Hematopoietic multipotent progenitor cell treated with erythropoietin and hydrocortisone succinate and interleukin-3 and kit ligand, for 6 days (in vitro differentiated cells): ENCODE measurements at regions not wholly inside any gene's neighbourhood (a gene's known extent, or its start where the extent isn't known, plus 50 kb on each side); places are given as distances from the start of the nearest gene placed in this dataset.
"Not testable (repeated sequence)": the region's sequence is repeated elsewhere in the genome, so short reads cannot be mapped to it uniquely, and the experiment has no call there.

Source experiments
- DNase-seq: peaks from one replicate; pipeline ENCODE4 v3.0.0-alpha.2; 2015

DNA sequence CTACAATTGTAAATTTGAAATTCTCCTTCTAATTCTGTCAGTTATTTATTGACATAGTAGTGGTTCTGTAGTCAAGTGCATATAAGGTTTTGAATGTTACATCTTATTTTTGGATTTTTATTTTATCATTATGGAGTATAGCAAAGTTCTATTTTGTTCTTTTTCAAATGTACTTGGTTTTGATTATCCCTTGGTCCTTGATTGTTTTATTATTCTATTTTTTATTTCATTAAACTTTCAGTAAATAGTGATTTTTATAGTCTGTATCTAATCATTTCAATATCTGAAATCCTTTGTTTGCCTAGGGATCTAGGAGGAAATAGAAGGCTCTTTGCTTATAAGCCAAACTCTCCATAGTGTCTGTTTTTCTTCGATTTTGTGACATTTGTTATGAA is 87.8 kb downstream of the HFE start:
- no peak for DNase-seq

DNA sequence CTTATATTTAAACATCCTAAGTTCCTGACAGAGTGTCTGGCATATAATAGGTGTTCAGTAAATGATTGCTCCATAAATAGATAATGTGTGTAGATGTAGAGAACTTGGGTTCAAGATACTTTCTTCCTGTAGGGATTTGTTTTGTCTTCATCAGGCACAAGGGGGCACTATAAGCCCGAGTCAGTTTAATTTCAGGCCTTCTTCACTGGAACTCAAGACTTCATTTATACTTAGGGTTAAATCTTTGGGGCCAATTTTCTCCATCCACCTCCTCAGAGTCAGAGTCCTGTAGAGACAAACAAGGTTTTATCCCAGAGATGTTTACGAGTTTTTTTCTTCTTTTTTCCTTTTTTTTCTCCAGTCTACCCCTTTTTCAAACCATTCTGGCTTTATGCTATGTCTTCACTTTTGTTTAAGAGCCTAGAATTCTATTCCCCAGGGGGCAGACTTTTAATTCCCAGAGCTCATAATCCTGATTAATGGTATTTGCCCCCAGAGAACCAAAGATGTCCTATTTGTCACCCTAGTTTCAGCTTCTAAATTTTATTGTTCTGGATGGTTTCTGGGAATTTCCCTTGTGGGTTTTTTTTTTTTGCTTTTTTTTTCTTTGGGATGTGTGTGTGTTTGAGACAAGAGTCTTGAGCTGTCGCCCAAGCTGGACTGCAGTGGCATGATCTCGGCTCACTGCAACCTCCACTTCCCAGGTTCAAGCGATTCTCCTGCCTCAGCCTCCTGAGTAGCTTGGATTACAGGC is 88.4 kb downstream of the HFE start:
- peak; percentile 91 for DNase-seq

DNA sequence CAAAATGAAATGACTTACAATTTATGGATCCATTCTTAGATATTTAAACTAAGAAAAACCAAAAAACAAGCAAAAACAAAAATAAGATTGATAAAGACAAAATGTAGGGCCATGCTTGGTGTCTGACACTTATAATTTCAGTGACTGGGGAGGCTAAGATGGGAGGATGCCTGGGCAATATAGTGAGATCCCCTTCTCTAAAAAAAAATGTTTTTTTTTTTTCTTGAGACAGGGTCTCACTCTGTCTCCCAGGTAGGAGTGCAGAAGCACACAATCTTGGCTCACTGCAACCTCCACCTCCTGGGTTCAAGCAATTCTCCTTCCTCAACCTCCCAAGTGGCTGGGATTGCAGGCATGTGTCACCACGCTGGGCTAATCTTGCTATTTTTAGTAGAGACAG is 92.4 kb downstream of the HFE start:
- no peak for DNase-seq

DNA sequence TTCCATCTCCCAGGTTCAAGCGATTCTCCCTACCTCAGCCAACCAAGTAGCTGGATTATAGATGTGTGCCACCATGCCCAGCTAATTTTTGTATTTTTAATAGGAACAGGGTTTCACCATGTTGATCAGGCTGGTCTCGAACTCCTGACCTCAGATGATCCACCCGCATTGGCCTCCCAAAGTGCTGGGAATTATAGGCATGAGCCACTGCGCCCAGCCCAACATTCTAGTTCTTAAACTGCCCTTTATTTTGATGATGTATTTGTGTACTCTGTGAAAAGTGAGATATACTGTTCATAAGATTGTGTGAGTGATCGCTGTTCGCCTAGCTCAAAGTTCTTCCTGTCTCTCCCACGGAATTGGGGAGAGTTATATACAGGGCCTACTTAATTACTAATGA is 93.1 kb downstream of the HFE start:
- DNase-seq, result peak; percentile 25

DNA sequence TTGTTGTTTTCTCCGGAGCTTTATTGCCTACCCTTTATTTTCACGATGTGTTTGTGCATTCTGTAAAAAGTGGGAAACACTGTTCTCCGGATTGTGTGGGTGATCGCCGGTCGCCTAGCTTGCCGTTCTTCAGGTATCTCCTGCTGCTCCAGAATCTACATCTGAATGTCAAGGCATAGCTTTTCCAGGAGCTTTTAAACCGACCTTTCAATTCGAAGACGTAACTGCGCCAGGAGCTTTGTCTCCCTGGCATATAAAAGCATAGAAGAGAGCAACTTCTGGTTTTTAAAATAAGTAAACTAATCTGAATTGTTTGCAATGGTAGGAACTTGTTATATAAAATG is 96.0 kb downstream of the HFE start:
- DNase-seq, result no peak

DNA sequence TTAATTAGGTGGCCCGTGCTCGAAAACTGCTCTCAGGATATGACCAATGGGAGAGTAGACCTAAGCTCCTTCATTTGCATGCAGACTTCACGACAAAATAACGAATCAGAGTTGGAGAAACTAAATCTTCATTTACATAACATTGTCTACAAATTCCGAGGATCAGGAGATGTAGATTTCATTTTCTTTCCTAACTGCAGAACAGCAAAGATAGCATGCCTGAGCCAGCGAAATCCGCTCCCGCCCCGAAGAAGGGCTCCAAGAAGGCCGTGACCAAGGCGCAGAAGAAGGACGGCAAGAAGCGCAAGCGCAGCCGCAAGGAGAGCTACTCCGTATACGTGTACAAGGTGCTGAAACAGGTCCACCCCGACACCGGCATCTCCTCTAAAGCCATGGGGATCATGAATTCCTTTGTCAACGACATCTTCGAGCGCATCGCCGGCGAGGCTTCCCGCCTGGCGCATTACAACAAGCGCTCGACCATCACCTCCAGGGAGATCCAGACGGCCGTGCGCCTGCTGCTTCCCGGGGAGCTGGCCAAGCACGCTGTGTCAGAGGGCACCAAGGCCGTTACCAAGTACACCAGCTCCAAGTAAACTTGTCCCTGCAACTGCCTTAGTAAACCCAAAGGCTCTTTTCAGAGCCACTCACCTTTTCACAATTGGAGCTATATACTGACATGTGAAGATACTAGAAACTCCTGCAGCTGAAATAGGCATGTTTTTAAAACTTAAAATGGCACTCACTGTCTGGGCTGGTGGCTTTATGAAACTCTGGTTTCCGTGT is 96.5 kb downstream of the HFE start:
- peak; percentile 96 for DNase-seq

DNA sequence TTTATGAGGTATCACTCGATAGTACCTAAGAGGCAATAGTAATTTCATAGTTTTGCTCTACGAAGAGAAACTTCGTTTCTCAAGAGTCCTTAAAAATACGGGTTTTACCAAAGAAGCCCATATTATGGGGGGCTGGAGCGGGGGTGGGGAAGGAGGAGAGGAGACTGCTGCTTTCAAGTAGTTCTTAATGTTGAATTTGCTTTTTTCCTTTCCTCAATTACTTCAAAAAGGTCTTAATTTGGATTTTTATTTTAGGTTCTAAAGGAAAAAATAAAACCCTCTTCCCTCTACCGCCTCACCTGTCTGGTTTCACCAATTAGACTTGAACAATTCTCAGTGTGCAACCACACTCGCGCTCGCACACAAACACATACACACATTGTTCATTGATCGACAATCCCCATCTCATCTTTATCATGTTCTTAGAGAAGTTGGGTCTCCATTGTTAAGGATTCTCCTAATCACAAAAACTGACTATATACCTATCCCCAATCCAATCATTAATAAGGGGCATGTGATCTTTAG is 97.2 kb downstream of the HFE start:
- DNase-seq, result peak; percentile 73

DNA sequence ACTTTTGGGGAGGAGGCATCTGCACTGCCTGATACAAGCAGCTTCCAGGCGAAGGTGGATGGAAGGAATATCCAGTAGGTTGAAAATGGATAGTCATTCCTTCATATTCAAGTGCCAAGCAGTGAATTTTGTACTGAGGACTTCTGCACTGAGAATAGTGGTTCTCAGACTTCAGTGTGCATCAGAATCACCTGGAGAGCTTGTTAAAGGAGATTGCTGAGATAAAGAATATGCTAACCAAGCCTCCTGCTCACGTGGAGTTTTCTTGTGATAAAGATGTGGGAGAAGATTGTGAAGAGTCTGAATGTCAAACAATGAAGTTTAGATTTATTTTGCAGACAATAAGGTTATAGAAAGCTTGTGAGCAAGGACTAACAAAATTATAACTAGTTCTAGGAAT is 97.8 kb downstream of the HFE start:
- DNase-seq, result peak; percentile 60

DNA sequence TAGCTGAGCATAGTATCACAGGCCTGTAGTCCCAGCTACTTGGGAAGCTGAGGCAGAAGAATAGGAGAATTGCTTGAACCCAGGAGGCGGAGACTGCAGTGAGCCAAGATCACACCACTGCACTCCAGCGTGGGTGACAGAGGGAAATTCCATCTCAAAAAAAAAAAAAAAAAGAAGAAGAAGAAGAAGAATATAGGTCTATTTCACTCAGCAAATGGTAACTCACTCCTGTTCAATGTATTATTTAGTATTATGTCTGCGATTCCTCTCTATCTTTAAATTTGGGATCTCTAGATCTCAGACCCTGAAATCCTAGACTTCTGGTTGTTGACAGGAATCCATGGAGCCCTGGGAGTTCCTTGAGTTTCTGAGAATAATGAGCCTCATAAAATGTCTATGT is 98.6 kb downstream of the HFE start:
- DNase-seq, result no peak

DNA sequence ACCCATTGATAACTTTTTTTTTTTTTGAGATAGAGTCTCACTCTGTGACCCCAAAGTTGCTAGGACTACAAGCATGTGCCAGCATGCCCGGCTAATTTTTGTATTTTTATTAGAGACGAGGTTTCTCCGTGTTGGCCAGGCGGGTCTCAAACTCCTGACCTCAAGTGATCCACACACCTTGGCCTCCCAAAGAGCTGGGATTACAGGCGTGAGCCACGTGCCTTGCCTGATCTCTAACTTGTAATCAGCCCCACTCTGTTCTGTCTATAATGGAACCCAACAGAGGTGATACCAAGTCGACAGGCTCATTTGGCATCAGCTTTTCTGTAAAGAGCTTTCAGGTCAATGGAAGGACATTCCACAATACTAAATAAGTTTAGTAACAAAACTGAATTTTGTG is 99.4 kb downstream of the HFE start:
- no peak for DNase-seq

DNA sequence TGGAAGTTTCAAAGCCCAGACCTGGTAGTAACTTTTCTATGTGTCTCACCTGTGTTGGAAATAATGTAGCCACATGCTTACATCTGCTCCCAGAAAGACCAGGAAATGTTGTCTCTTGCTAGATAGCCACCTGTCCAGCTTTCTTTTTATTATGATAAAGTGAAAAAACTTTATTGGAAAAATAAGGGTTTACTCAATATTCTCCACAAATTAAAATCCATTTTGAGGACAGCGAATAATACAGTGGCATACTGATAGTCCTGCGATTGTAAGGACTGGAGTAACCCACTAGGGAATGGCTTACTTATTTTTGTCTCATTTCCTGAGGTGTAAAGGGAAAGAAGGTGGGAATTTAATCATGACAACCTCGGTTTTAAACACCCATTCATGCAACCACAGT is 100.1 kb downstream of the HFE start:
- peak; percentile 36 for DNase-seq

DNA sequence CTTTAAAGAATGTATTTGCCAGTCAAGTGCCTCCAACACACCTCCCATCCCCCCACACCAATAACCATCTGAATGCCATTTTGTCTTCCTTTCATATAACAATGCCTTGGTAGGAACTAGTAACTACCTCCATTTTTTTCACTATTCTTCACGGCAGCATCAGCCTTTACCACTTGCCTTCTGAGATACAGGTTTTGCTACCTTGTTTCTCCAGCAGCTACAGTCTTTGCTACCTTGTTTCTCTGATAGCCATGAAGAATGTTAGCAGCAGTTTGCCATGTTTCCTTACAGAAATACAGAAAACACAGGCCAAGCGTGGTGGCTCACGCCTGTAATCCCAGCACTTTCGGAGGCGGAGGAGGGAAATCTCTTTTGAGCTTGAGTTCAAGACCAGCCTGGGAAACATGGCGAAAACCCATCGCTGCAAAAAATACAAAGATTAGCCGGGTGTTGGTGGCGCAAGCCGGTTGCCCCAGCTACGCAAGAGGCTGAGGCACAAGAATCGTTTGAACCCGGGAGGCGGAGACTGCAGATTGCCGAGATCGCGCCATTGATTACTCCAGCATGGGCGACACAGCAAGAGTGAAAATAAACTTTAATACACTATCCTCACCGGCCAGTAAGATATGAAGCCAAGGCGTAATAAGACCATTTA is 100.9 kb downstream of the HFE start:
- peak; percentile 94 for DNase-seq

DNA sequence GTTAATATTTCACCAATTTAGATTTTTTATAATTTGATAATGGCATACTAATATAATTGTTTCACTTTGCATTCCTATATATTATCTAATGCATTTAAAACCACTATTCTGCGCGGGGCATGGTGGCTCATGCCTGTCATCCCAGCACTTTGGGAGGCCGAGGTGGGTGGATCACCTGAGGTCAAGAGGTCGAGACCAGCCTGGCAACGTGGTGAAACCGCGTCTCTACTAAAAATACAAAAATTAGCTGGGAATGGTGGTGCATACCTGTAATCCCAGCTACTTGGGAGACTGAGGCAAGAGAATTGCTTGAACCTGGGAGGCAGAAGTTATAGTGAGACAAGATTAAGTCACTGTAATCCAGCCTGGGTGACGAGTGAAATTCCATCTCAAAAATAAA is 104.3 kb downstream of the HFE start:
- DNase-seq, result not testable (repeated sequence)

DNA sequence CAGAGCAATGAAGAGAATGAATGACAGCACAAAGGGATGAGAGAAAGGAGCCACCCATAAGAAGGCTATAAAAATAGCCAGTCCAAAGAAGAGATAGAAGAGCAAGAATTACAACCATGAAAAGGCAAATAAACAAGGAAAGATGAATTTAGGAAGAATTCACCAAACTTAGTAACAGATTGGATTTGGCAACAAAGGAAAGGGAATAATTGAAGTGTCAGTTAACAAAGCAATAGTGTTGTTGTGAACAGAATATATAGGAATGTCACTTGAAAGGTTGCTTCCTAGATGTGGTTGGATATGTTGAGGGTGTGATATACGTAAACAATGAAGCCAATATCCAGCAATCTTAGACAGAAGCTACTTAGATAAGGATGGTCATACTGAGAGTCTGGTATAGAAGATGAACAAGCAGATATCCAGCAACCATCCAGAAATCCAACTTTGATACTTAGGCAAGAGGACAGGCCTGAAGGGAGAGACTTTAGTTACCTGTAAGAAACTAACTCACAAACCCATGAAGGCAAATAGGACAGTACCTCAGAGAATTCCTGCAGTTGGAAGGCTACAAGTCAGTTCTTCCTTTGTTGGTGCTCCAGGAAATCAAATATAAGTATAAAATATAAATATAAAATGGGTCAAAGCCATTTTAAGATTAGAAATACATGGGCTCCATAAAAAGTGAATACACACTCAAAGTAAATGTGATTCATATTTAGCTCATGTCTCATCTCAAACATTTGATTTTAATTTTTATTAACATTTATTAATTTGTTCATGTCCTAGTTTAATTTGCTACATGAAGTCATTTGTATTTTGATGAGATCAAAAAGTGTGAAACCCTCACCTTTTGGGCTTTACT is 106.5 kb downstream of the HFE start:
- peak; percentile 44 for DNase-seq

DNA sequence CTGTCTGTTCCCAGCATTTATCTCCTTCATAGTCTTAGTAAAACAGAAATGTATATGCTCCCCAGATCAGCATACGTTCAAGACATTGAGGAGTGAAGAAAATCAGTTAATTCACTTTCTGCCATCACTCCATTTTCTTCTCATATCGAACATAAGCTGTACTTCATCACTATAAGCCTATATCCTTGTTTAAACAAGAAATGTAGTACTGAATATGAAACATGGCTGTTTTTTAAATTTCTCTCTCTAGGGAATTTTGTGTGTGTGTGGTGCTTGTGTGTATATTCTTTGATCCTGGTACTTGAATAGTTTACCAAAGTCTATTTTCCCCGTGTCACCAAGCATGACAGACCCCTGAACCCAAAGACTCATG is 107.1 kb downstream of the HFE start:
- DNase-seq, result peak; percentile 39

DNA sequence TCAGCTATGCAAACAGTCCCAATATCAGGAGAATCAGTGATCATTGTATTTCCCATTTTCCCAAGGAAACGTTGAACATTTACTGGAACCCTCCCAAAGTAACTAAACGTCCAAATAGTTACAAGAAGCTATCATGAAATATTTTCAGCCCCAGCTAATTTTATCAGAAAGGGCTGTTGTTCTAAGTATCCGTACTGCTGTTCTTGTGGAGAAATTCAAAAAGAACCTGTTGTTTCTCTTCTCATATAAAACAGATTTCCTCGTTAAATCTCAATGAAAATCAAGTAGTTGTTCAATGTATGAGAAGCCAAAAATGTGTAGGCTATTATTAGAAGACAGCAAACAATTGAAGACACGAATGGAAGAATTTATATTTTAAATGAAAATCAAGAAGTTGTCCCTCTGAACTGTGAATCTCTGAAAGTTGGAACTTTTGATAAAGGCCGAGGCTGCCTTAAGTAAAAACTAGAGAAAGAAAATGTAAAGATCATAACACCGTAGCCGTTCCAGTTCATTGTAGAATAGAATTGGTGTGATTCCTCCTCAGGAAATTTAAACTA is 107.7 kb downstream of the HFE start:
- DNase-seq, result peak; percentile 43

DNA sequence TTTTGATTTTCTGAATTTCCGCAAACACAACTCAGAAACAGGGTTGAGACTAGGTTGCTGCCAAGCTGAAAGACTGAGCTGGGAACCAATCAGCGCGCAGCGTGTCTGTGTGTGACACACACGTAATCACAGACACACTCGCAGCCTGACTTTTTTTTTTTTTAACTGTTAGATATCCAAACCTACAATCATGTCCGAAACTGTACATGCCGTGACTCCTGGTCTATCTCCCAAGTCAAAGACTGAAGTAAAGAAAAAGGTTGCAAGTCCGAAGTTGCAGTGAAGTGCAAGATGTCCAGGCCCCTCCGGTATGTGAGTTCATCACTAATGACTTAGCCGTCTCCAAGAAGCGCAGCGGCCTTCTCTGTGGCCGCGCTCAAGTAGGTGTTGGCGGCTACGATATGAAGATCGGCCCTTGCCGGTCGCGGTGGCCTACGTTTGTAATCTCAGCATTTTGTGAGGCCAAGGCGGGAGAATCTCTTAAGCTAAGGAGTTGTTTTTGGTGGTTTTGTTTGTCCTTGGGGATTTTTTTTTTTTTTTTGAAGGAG is 108.2 kb downstream of the HFE start:
- peak; percentile 97 for DNase-seq

DNA sequence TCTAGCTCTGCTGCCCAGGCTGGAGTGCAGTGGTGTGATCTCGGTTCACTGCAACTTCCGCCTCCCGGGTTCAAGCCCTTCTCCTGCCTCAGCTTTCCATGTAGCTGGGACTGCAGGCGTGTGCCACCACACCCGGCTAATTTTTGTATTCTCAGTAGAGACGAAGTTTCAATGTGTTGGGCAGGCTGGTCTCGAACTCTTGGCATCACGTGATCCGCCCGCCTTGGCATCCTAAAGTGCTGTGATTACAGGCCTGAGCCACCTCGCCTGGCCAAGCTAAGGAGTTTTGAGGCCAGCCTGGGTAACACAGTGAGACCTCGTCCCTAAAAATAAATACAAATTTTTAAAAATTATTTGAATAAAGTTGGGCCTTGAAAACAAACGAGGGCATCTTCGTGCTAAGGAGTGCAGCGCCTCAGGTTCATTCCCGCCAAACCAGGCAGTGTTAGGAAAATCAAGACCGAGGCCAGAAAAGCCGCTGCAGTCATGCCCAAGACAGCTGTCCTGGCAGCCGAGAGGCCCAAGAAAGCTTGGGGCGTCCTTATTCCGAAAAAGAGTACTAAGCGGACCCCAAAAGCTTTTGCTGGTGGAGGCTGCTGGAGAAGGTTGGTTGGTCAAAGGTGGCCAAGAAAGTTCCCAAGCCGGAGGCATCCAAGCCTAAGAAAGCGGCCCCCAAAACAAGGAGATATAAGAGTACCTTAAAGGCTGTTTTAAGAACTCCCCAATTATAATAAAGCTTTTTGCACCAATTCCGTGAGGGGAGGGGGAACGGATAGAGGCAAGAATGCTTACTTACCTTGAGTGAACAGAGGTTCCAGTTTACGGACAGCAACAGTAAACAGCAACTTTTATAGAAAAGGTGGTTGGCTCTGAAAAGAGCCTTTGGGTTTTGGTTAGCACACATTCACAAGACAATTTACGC is 109.0 kb downstream of the HFE start:
- DNase-seq, result peak; percentile 77

DNA sequence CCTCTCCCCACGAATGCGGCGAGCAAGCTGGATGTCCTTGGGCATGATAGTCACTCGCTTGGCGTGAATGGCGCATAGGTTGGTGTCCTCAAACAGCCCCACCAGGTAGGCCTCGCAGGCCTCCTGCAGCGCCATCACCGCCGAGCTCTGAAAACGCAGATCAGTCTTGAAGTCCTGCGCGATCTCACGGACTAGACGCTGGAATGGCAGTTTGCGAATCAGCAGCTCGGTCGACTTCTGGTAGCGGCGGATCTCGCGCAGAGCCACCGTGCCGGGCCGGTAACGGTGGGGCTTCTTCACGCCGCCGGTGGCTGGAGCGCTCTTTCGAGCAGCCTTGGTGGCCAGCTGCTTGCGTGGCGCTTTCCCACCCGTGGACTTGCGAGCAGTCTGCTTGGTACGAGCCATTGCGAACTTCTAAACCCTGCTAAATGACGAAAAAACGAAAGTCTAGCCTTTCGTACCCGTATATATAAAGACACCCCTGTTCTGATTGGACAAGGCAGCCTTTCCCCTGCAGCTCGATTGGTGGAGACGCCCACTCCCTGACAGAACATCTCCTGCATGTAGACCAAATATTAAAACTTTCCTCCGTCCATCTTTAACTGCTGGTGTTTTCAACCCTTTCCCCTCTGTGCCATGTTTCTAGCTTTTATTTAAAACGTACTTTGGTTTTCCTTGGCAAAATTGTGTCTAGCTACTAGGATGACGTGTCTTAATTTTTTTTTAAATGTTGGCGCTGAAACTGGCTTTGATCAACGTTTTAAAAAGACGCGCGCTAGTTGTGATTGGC is 109.8 kb downstream of the HFE start:
- peak; percentile 97 for DNase-seq

DNA sequence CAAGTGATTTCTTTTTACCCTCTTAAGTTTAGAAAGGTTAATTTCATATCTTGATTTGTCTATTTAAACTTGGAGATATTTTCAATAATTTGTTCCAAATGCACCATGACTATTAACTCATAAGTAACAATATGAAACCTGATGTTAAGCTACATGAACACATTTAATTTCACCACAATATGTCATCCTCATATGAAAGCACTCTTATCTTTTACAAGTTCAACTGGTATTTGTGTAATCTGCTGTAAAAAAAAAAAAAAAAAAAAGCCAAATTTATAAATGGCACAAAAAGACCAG is 110.4 kb downstream of the HFE start:
- no peak for DNase-seq
